ENCODE measurements at regions not wholly inside any gene's neighbourhood (a gene's known extent, or its start where the extent isn't known, plus 50 kb on each side); places are given as distances from the start of the nearest gene placed in this dataset.

- no peak for TF ChIP-seq POLR2A (IDR thresholded peaks at IDR 0.05)
- TF ChIP-seq, protein P1, sequence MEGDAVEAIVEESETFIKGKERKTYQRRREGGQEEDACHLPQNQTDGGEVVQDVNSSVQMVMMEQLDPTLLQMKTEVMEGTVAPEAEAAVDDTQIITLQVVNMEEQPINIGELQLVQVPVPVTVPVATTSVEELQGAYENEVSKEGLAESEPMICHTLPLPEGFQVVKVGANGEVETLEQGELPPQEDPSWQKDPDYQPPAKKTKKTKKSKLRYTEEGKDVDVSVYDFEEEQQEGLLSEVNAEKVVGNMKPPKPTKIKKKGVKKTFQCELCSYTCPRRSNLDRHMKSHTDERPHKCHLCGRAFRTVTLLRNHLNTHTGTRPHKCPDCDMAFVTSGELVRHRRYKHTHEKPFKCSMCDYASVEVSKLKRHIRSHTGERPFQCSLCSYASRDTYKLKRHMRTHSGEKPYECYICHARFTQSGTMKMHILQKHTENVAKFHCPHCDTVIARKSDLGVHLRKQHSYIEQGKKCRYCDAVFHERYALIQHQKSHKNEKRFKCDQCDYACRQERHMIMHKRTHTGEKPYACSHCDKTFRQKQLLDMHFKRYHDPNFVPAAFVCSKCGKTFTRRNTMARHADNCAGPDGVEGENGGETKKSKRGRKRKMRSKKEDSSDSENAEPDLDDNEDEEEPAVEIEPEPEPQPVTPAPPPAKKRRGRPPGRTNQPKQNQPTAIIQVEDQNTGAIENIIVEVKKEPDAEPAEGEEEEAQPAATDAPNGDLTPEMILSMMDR (IDR thresholded peaks at IDR 0.05), result no peak
Measured at GRCh38 chr2:37843556-37843955, 81.5 kb upstream of the RMDN2 start.

Measured in ovary (tissue), 3 donors.